HEK293T (cell line): ENCODE measurements at regions not wholly inside any gene's neighbourhood (a gene's known extent, or its start where the extent isn't known, plus 50 kb on each side); places are given as distances from the start of the nearest gene placed in this dataset.
A peak's percentile ranks its signal among the peaks of the same experiment; 100 is the strongest.

ENCODE experiments used
- CTCF ChIA-PET: fragments of 350-600 bp; formaldehyde crosslinking; extraction: SDS; loops from one replicate; lab custom pipeline; 2021; ENCODE audit warnings: antibody characterized with exemption, inconsistent platforms; lab: Yijun Ruan, JAX
- POLR2A ChIA-PET: fragments of 350-600 bp; formaldehyde crosslinking; extraction: SDS; loops from one replicate; lab custom pipeline; 2020; ENCODE audit warnings: antibody characterized with exemption, inconsistent platforms; lab: Yijun Ruan, JAX
- DNase-seq: peaks from one replicate; pipeline ENCODE4 v3.0.0; 2012; ENCODE audit warnings: mixed read lengths; ENCODE audit errors: extremely low spot score
- ARNT ChIP-seq: fragments of 450-650 bp; IDR thresholded peaks from 2 replicates; pipeline ENCODE4 v1.6.1; 2017; ENCODE audit warnings: mild to moderate bottlenecking
- BHLHE40 ChIP-seq: fragments of 450-650 bp; IDR thresholded peaks from 2 replicates; pipeline ENCODE4 v1.6.1; 2016; ENCODE audit warnings: mild to moderate bottlenecking, moderate library complexity, borderline replicate concordance
- CTBP1 ChIP-seq: fragments of 450-650 bp; IDR thresholded peaks from 2 replicates; pipeline ENCODE4 v1.6.1; 2016; ENCODE audit warnings: borderline replicate concordance
- ELF4 ChIP-seq: fragments of 450-650 bp; IDR thresholded peaks from 2 replicates; pipeline ENCODE4 v1.6.1; 2017; ENCODE audit warnings: antibody characterized with exemption
- FOXA1 ChIP-seq: fragments of 450-650 bp; IDR thresholded peaks from 2 replicates; pipeline ENCODE4 v1.6.1; 2016; ENCODE audit warnings: mild to moderate bottlenecking
- FOXK2 ChIP-seq: fragments of 450-650 bp; IDR thresholded peaks from 2 replicates; pipeline ENCODE4 v1.6.1; 2016; ENCODE audit warnings: mild to moderate bottlenecking
- FOXM1 ChIP-seq: fragments of 450-650 bp; IDR thresholded peaks from 2 replicates; pipeline ENCODE4 v1.6.1; 2017; ENCODE audit warnings: mild to moderate bottlenecking, borderline replicate concordance
- HDGF ChIP-seq: fragments of 450-650 bp; IDR thresholded peaks from 2 replicates; pipeline ENCODE4 v1.6.1; 2017; ENCODE audit warnings: antibody characterized with exemption, borderline replicate concordance
- L3MBTL2 ChIP-seq: fragments of 450-650 bp; conservative IDR thresholded peaks from 2 replicates; pipeline ENCODE4 v1.6.1; 2016; ENCODE audit warnings: mild to moderate bottlenecking
- LEF1 ChIP-seq: fragments of 450-650 bp; IDR thresholded peaks from 2 replicates; pipeline ENCODE4 v1.6.1; 2017; ENCODE audit warnings: mild to moderate bottlenecking, borderline replicate concordance
- NFRKB ChIP-seq: fragments of 450-650 bp; IDR thresholded peaks from 2 replicates; pipeline ENCODE4 v1.6.1; 2016; ENCODE audit warnings: mild to moderate bottlenecking, moderate library complexity
- PKNOX1 ChIP-seq: fragments of 450-650 bp; IDR thresholded peaks from 2 replicates; pipeline ENCODE4 v1.6.1; 2016
- SP1 ChIP-seq: fragments of 450-650 bp; IDR thresholded peaks from 2 replicates; pipeline ENCODE4 v1.6.1; 2017
- SUZ12 ChIP-seq: fragments of 450-650 bp; IDR thresholded peaks from 2 replicates; pipeline ENCODE4 v1.6.1; 2016; ENCODE audit warnings: mild to moderate bottlenecking
- TARDBP ChIP-seq: fragments of 450-650 bp; IDR thresholded peaks from 2 replicates; pipeline ENCODE4 v1.6.1; 2016
- ZNF384 ChIP-seq: fragments of 450-650 bp; IDR thresholded peaks from 2 replicates; pipeline ENCODE4 v1.6.1; 2016

- CTCF ChIA-PET: no interaction called here
- POLR2A ChIA-PET: no interaction called here
- DNase-seq: no peak
- TF ChIP-seq TARDBP (no peak), SP1 (no peak), ARNT (no peak), CTBP1 (no peak), ZNF384 (no peak), ELF4 (no peak), FOXM1 (no peak), L3MBTL2 (no peak), BHLHE40 (no peak), FOXK2 (no peak), SUZ12 (no peak)
Measured at GRCh38 chr18:34002130-34002529, 222.6 kb downstream of the NOL4 start.

- no peak for DNase-seq
- ChIA-PET POLR2A (no interaction called here), CTCF (no interaction called here)
- no peak for TF ChIP-seq PKNOX1
- TF ChIP-seq FOXM1: no peak
- no peak for TF ChIP-seq HDGF
- no peak for TF ChIP-seq SP1
- no peak for TF ChIP-seq NFRKB
- TF ChIP-seq FOXA1: no peak
- no peak for TF ChIP-seq ELF4
- TF ChIP-seq FOXK2: no peak
- no peak for TF ChIP-seq BHLHE40
- no peak for TF ChIP-seq L3MBTL2
- TF ChIP-seq ARNT: no peak
- no peak for TF ChIP-seq ZNF384
- no peak for TF ChIP-seq TARDBP
- no peak for TF ChIP-seq LEF1
- TF ChIP-seq SUZ12: no peak
- no peak for TF ChIP-seq CTBP1
Measured at GRCh38 chr18:34001376-34001775, 223.3 kb downstream of the NOL4 start.

- POLR2A ChIA-PET: no interaction called here
- DNase-seq: no peak
- TF ChIP-seq CTBP1 (no peak), NFRKB (no peak), HDGF (no peak), ARNT (no peak), LEF1 (no peak), L3MBTL2 (no peak), SUZ12 (no peak), FOXA1 (no peak), FOXM1 (no peak), PKNOX1 (no peak), FOXK2 (no peak)
- CTCF ChIA-PET: no interaction called here
Measured at GRCh38 chr18:33987206-33987605, 237.5 kb downstream of the NOL4 start.

- no peak for DNase-seq
- CTCF ChIA-PET: no interaction called here
- TF ChIP-seq ARNT (no peak), BHLHE40 (no peak), ELF4 (no peak), LEF1 (no peak), FOXK2 (no peak), FOXA1 (no peak), ZNF384 (no peak), SUZ12 (no peak), PKNOX1 (no peak), TARDBP (no peak), SP1 (no peak), HDGF (no peak)
- POLR2A ChIA-PET: no interaction called here
Measured at GRCh38 chr18:33983126-33983525, 241.6 kb downstream of the NOL4 start.

GRCh38 chr18:33960417-33960816 is 264.3 kb downstream of the NOL4 start:
- TF ChIP-seq FOXM1 (no peak), TARDBP (no peak), ZNF384 (no peak), SP1 (no peak), ELF4 (no peak), LEF1 (no peak), L3MBTL2 (no peak), PKNOX1 (no peak), FOXK2 (no peak), CTBP1 (no peak), ARNT (no peak), SUZ12 (no peak), HDGF (no peak), FOXA1 (no peak), NFRKB (no peak), BHLHE40 (no peak)
- ChIA-PET CTCF (interaction anchor here (0.6 kb wide), 1 partner anchor 1438 kb away, joined by 4 read pairs; no protein-coding TSS in a partner anchor), POLR2A (no interaction called here)
- DNase-seq: peak; percentile 15
